ENCODE measurements at regions not wholly inside any gene's neighbourhood (a gene's known extent, or its start where the extent isn't known, plus 50 kb on each side); places are given as distances from the start of the nearest gene placed in this dataset.

DNA sequence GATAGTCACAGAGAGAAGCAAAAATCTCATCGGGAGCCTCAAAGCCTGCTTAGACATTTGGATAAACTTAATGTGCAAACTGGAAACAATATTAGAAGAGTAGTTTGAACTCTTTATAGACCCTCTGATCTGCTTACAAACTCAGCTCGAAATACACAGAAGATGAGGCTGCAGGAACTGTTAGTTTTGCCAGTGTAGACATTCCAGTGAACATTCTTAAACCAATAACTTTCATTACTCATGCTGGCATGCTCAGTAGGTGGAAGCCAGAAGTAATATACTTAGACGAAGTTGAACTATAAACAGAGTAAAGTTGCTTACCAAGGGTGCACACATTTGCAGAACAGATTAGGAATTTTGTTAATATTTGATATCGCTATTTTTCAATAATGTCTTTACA is 303.5 kb downstream of the ANKRD50 start:
- TF ChIP-seq GATA3 (IDR thresholded peaks at IDR 0.05; ENCODE audit: low read depth, low read length), result no peak
- TF ChIP-seq GATA2 (IDR thresholded peaks at IDR 0.05; ENCODE audit: low read depth, low read length), result no peak

Measured in SH-SY5Y (cell line).